ENCODE measurements at regions not wholly inside any gene's neighbourhood (a gene's known extent, or its start where the extent isn't known, plus 50 kb on each side); places are given as distances from the start of the nearest gene placed in this dataset.

GRCh38 chr3:59160133-59160746 lies 110.4 kb upstream of the CFAP20DC start:
- no peak for TF ChIP-seq CTCF (IDR thresholded peaks at IDR 0.05)
- TF ChIP-seq POLR2A (IDR thresholded peaks at IDR 0.05): no peak
